ENCODE measurements at regions not wholly inside any gene's neighbourhood (a gene's known extent, or its start where the extent isn't known, plus 50 kb on each side); places are given as distances from the start of the nearest gene placed in this dataset.

GRCh38 chr10:118238573-118239235 lies 103.4 kb downstream of the FAM204A start:
- TF ChIP-seq POLR2A (IDR thresholded peaks at IDR 0.05), result no peak
- TF ChIP-seq, protein P1, sequence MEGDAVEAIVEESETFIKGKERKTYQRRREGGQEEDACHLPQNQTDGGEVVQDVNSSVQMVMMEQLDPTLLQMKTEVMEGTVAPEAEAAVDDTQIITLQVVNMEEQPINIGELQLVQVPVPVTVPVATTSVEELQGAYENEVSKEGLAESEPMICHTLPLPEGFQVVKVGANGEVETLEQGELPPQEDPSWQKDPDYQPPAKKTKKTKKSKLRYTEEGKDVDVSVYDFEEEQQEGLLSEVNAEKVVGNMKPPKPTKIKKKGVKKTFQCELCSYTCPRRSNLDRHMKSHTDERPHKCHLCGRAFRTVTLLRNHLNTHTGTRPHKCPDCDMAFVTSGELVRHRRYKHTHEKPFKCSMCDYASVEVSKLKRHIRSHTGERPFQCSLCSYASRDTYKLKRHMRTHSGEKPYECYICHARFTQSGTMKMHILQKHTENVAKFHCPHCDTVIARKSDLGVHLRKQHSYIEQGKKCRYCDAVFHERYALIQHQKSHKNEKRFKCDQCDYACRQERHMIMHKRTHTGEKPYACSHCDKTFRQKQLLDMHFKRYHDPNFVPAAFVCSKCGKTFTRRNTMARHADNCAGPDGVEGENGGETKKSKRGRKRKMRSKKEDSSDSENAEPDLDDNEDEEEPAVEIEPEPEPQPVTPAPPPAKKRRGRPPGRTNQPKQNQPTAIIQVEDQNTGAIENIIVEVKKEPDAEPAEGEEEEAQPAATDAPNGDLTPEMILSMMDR (IDR thresholded peaks at IDR 0.05), result no peak
- Histone ChIP-seq H3K4me3 (no peak overlapping the region), H3K9me3 (no peaks in the 10 kb centered on the region), H3K27ac (no peak overlapping the region), H3K36me3 (ENCODE audit: low read depth, missing control alignments) (no peaks in the 10 kb centered on the region), H3K4me1 (no peaks in the 10 kb centered on the region), H3K27me3 (no peaks in the 10 kb centered on the region)
- no peak for DNase-seq
- WGBS, 2 donors, result 65 to 66% methylated on average over 13 of the region's 13 CpGs
- intact Hi-C loops (cut with DNase I; ENCODE audit: low total_unique reads), result no loop called here

- Histone ChIP-seq H3K9me3 (no peaks in the 10 kb centered on the region), H3K4me1 (no peaks in the 10 kb centered on the region), H3K4me3 (no peak overlapping the region), H3K36me3 (ENCODE audit: low read depth, missing control alignments) (no peaks in the 10 kb centered on the region), H3K27ac (no peak overlapping the region), H3K27me3 (no peaks in the 10 kb centered on the region)
- WGBS, 2 donors, result 83 to 86% methylated on average over 5 of the region's 5 CpGs
- TF ChIP-seq, protein P1 (IDR thresholded peaks at IDR 0.05), result no peak
- no peak for TF ChIP-seq POLR2A (IDR thresholded peaks at IDR 0.05)
- intact Hi-C loops (cut with DNase I; ENCODE audit: low total_unique reads), result no loop called here
- no peak for DNase-seq
Measured at GRCh38 chr10:118237930-118238329, 104.2 kb downstream of the FAM204A start.

- Histone ChIP-seq H3K4me1 (no peaks in the 10 kb centered on the region), H3K4me3 (no peak overlapping the region), H3K9me3 (no peaks in the 10 kb centered on the region), H3K36me3 (ENCODE audit: low read depth, missing control alignments) (no peaks in the 10 kb centered on the region), H3K27ac (no peak overlapping the region), H3K27me3 (no peaks in the 10 kb centered on the region)
- intact Hi-C loops (cut with DNase I; ENCODE audit: low total_unique reads), result no loop called here
- no peak for TF ChIP-seq POLR2A (IDR thresholded peaks at IDR 0.05)
- TF ChIP-seq, protein P1 (IDR thresholded peaks at IDR 0.05), result no peak
- DNase-seq, result peak; percentile 43
- WGBS, 2 donors, result 24 to 52% methylated on average over 10 of the region's 10 CpGs
Measured at GRCh38 chr10:118234683-118235082, 107.4 kb downstream of the FAM204A start.

DNA sequence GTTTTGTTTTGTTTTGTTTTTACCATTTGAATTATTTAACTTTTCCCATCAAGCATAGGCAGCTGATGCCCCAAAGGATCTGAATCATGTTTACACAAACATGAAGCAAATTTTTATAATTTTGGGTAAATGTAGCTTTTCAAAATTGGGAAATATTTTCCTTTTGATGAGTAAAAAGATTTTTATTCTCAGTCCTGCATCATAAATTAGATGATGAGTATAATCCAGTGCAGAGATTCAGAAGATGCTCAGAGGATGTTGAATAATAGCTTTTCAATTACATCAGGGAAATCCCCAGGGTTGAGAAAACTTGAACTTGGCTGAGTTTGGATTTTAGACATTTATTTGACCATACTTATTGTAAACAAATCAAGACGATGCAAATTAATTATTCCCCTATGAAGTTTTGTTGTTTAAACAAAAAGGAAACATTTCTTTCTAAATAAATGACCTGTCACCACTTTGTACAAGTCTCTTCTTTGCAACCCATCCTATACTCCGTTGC lies 121.7 kb downstream of the FAM204A start:
- H3K4me1 ChIP-seq, result no peaks in the 10 kb centered on the region
- no peaks in the 10 kb centered on the region for H3K27me3 ChIP-seq
- no peak for DNase-seq
- H3K9me3 ChIP-seq, result no peaks in the 10 kb centered on the region
- H3K27ac ChIP-seq, result no peak overlapping the region
- intact Hi-C loops (cut with DNase I; ENCODE audit: low total_unique reads), result no loop called here
- no peaks in the 10 kb centered on the region for H3K36me3 ChIP-seq (ENCODE audit: low read depth, missing control alignments)
- TF ChIP-seq, protein P1 (IDR thresholded peaks at IDR 0.05), result no peak
- no peak for TF ChIP-seq POLR2A (IDR thresholded peaks at IDR 0.05)
- 56 to 75% methylated on average over 2 of the region's 2 CpGs for WGBS, 2 donors
- H3K4me3 ChIP-seq, result no peak overlapping the region

DNA sequence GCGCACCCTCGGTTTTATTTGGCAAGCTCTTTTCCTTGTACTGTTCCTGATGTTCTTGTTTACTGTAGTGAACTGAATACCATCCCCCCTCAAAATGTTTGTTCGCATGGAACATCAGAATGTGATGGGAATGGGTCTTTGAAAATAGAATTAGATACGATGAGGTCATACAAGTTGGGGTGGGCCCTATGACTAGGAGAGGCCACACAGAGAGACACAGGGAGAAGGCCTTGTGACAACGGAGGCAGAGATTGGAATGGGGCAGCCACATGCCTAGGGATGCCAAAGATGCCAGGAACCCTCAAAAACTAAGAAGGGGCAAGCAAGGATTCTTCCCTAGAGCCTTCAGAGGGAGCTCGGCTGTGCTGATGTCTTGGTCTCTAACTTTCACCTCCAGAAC lies 123.6 kb downstream of the FAM204A start:
- intact Hi-C loops (cut with DNase I; ENCODE audit: low total_unique reads), result no loop called here
- WGBS, 2 donors, result 85 to 93% methylated on average over 6 of the region's 6 CpGs
- DNase-seq, result no peak
- Histone ChIP-seq H3K4me3 (no peak overlapping the region), H3K9me3 (no peaks in the 10 kb centered on the region), H3K4me1 (no peaks in the 10 kb centered on the region), H3K36me3 (ENCODE audit: low read depth, missing control alignments) (no peaks in the 10 kb centered on the region), H3K27ac (no peak overlapping the region), H3K27me3 (no peaks in the 10 kb centered on the region)
- no peak for TF ChIP-seq POLR2A (IDR thresholded peaks at IDR 0.05)
- TF ChIP-seq, protein P1 (IDR thresholded peaks at IDR 0.05), result no peak
